Stimulated activated CD4-positive, alpha-beta T cell treated with anti-CD3 and anti-CD28 coated beads, Interleukin-1b, Interleukin-23, amount 100 ng/mL, for 48 hours (primary cell): ENCODE measurements at regions not wholly inside any gene's neighbourhood (a gene's known extent, or its start where the extent isn't known, plus 50 kb on each side); places are given as distances from the start of the nearest gene placed in this dataset.

Experiments
- DNase-seq: peaks from one replicate; pipeline ENCODE4 v3.0.0-alpha.2; 2020

- no peak for DNase-seq
These were observed 167.2 kb upstream of the SATB2 start for GRCh38 chr2:199624958-199625357.

DNA sequence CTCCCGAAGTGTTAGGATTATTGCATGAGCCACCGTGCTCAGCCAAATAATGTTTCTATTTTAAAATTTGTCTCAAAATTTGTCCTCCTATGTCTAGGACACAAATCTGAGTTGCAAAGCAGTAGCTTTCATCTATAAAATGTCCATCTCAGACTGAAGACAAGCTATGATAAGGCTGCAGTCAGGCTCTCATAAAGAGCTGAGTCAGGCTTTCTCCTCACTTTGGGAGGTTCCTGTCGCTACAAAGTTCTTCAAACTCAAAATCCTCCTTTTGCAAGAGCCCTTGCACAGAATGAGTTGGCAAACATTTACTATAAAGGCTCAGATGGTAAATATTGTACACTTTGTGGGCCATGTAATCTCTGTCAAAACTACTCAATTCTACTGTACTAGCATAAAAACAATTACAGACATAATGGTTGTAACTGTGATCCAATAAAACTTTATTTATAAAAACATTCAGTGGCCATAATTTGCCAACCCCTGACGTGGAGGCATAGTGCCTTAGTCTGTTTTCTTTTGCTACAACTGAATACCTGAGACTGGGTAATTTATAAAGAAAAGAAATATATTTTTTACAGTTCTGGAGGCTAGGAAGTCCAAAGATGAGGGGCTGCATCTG lies 154.9 kb upstream of the SATB2 start:
- DNase-seq, result no peak

GRCh38 chr2:199607914-199608313 lies 150.2 kb upstream of the SATB2 start:
- no peak for DNase-seq

GRCh38 chr2:199606193-199606780 lies 148.5 kb upstream of the SATB2 start:
- no peak for DNase-seq

- DNase-seq, result no peak
These were observed 146.1 kb upstream of the SATB2 start for GRCh38 chr2:199603721-199604291.

- no peak for DNase-seq
These were observed 145.4 kb upstream of the SATB2 start for GRCh38 chr2:199602896-199603717.

- DNase-seq, result no peak
These were observed 144.6 kb upstream of the SATB2 start for GRCh38 chr2:199602271-199602895.

- no peak for DNase-seq
These were observed 138.8 kb upstream of the SATB2 start for GRCh38 chr2:199596549-199596948.

DNA sequence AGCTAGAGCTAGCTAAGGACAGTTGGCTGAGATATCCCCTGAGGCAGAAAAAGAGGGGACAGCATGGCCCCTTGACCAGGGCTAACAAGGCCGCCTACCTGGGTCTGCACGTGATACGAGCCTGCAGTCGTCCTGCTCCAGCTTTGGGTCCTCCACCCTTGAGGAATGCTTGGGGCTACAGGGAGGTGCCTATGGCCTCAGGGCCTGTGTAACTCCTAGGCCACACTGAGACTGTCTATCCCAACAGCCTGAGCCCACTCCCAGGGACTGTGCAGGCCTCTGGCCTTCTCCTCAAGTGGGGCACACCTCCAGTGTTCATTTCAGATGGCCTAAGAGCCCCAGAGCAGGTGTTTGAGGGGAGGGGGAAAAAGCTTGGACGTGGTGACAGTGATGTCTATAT lies 136.7 kb upstream of the SATB2 start:
- no peak for DNase-seq

DNA sequence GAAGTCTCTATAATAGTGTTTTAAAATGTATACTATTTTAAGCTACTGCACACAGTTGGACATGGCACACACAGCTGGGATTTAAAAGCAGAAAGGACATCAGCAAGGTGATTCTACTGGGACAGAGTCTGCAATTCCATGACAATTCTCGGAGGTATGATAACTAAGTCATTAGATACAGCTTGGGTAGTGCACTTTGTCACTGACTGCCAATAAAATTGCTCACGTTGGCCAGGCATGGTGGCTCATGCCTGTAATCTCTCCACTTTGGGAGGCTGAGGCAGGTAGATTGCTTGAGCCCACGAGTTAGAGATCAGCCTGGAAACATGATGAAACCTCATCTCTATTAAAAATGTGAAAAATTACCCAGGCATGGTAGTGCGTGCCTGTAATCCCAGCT lies 134.1 kb upstream of the SATB2 start:
- DNase-seq, result no peak

GRCh38 chr2:199590321-199591203 lies 132.8 kb upstream of the SATB2 start:
- no peak for DNase-seq

GRCh38 chr2:199589306-199589705 lies 131.6 kb upstream of the SATB2 start:
- DNase-seq, result no peak

- DNase-seq, result no peak
These were observed 130.3 kb upstream of the SATB2 start for GRCh38 chr2:199588054-199588453.

- DNase-seq, result no peak
These were observed 128.9 kb upstream of the SATB2 start for GRCh38 chr2:199586646-199587045.

GRCh38 chr2:199583676-199584075 lies 125.9 kb upstream of the SATB2 start:
- no peak for DNase-seq

DNA sequence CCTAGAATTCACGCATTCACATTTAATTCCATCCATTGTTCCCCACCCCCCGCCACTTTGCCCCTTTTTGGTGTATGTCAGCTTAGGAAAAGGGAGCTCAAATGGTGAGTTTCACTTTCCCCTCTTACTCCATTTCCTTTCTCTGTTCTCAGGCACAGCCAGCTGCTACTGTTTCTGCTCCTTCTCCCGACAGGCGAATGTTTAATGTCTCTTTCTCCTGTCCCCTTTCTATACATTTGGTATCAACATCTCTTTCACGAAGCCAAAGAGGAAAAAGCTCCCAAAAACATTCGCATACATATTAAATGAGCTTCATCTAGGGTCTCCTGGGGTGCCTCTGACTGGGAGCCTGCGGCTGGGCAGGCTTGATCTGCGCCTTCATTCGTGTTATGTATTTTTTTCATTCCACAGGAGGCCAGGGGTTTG lies 124.2 kb upstream of the SATB2 start:
- DNase-seq, result no peak

DNA sequence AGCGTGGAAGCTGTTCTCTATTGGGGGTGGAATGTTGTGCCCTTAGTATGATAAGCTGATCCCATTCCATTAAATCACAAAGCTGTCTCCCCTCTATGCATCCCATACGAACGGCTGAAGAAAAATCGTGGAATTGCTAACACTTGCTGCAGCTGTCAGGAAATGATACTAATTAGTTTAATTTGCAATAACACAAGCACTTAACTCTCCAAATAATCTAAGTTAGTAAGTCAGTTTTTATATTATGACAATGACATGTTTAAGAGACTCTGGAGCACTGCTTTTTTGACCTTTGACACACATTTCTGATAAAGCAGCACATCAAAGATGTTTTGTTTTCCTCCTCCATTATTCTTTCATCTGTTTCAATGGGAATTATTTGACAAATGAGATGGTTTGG lies 123.7 kb upstream of the SATB2 start:
- DNase-seq, result no peak

DNA sequence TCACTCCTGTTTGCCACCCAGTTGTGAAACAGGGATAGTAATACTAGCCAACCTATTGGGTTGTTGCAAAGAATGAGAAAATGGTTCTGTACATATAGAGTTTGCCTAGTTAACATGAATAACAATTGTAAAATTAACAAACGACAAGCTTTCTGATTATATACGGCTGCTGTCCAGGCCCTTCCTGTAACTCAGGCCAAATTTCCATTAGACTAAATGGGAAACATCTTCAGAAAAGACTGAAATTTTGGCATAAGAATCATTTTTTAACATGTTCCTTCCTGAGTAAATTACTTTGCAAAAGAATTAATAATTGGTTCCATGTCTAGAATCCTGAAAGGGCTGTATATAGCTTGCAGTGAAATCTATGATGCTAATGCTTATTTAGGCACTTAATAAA lies 117.7 kb upstream of the SATB2 start:
- DNase-seq, result no peak

- no peak for DNase-seq
These were observed 114.8 kb upstream of the SATB2 start for GRCh38 chr2:199572571-199572970.

DNA sequence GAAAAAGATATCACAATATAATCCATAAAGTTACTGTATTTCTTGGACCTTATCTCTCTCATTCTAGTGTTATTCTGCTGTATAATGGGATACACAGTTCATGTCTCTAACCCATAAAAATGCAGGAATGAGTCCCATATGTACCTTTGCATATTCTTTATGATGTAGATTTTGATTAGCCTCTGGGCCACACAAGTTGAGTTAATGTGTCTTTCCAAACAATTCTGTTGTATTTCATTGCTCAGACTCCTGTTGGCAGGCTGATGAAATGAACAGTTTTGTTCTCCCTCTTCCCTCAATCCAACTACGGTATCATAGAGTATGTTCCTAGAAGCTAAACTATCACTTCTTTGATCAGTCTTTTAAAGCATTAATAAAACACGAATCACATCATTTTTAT lies 113.2 kb upstream of the SATB2 start:
- DNase-seq, result no peak

DNA sequence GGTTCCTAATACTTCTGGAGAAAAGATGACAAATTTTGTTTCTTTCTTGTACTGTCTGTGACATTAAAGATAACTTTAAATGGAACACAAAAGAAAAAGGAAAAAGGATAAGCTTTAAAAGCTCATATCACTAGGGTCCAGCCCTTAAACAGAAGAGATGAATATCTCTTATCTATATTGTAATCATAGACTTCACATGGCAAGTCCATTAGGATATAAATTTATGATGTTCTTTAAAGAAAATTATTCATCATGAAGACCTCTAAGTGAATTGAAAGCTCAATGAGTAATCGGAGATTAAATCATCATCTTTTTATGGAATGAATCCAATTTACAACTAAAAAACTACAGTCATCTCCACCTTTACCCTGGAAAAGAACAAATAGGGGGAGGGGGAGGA lies 111.6 kb upstream of the SATB2 start:
- no peak for DNase-seq

DNA sequence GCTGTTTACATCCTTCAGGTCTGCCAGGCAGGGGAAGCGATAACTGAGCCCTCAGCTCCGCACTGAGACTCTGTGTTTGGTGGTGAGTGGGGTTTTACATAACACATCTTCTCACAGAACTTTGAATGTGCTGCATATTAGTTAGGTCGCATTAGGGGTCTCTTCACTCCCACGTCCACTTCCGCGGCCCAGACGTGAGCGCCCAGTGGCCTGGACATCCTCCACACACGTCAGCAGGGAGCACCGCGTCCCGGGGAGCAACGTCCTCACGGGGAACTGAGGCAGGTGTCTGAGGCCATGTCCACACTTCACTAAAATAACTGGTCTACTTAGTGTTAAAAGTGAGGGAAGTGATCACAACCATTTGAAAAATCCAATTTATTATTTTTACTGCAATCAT lies 100.4 kb upstream of the SATB2 start:
- no peak for DNase-seq
